Mucosa of descending colon (tissue), 3 donors: ENCODE measurements at regions not wholly inside any gene's neighbourhood (a gene's known extent, or its start where the extent isn't known, plus 50 kb on each side); places are given as distances from the start of the nearest gene placed in this dataset.

Experiments
- ATAC-seq: fragments of 200-7000 bp; cut with Tn5 transposase; one replicate; pipeline ENCODE4 v1.9.1; 2020; ENCODE audit warnings: mild to moderate bottlenecking, moderate library complexity
- DNase-seq, 3 donors: peaks; one replicate each; pipeline ENCODE4 v3.0.0-alpha.2; 2020
- H3K36me3 ChIP-seq: fragments of 200-600 bp; one replicate; pipeline ENCODE4 v1.8.0; 2021; ENCODE audit warnings: low read depth, mild to moderate bottlenecking
- H3K4me1 ChIP-seq: fragments of 200-600 bp; one replicate; pipeline ENCODE4 v1.8.0; 2021; ENCODE audit warnings: low read depth, mild to moderate bottlenecking
- H3K4me3 ChIP-seq: fragments of 200-600 bp; one replicate; pipeline ENCODE4 v1.8.0; 2021; ENCODE audit warnings: mild to moderate bottlenecking
- H3K9me3 ChIP-seq: fragments of 200-600 bp; one replicate; pipeline ENCODE4 v1.8.0; 2021; ENCODE audit warnings: mild to moderate bottlenecking
- CTCF ChIP-seq: fragments of 200-600 bp; IDR thresholded peaks from one replicate; pipeline ENCODE4 v1.8.0; 2022; ENCODE audit warnings: antibody characterized with exemption, mild to moderate bottlenecking
- intact Hi-C, 2 donors: fragments of 100-400 bp; cut with DNase I in 1 of 2; cut with micrococcal nuclease in 1 of 2; formaldehyde crosslinking; loops; one replicate each; pipeline versions ENCODE4 v1.11.0 to v1.11.1; 2022; cut with DNase I, micrococcal nuclease
- donor health status: DM: no; HTN: no; CAD: no; lungs with moderate emphysema.
- donor health status: DM: no; HTN: no; CAD: no.
- donor health status: DM: no; HTN: yes; CAD: no.

GRCh38 chr3:76700323-76700722, 339.6 kb upstream of the ROBO2 start:
- intact Hi-C loops: no loop called here
- no peaks in the 10 kb centered on the region for H3K9me3 ChIP-seq
- H3K4me1 ChIP-seq: no peaks in the 10 kb centered on the region
- ATAC-seq (no peak), DNase-seq (no peak)
- no peak overlapping the region for H3K4me3 ChIP-seq
- no peaks in the 10 kb centered on the region for H3K36me3 ChIP-seq
- no peak for TF ChIP-seq CTCF

GRCh38 chr3:76702676-76703075, 337.2 kb upstream of the ROBO2 start:
- no peak for TF ChIP-seq CTCF
- Histone ChIP-seq H3K9me3 (no peaks in the 10 kb centered on the region), H3K36me3 (no peaks in the 10 kb centered on the region), H3K4me3 (no peak overlapping the region), H3K4me1 (no peaks in the 10 kb centered on the region)
- intact Hi-C loops: no loop called here
- ATAC-seq (no peak), DNase-seq (no peak)

- Histone ChIP-seq H3K36me3 (no peaks in the 10 kb centered on the region), H3K9me3 (no peaks in the 10 kb centered on the region), H3K4me3 (no peak overlapping the region), H3K4me1 (no peaks in the 10 kb centered on the region)
- ATAC-seq (no peak), DNase-seq (no peak)
- intact Hi-C loops: no loop called here
- TF ChIP-seq CTCF: no peak
These were observed 324.5 kb upstream of the ROBO2 start for GRCh38 chr3:76715426-76715825.

GRCh38 chr3:76723366-76723765, 316.5 kb upstream of the ROBO2 start:
- ATAC-seq (no peak), DNase-seq (no peak)
- Histone ChIP-seq H3K4me1 (no peaks in the 10 kb centered on the region), H3K36me3 (no peaks in the 10 kb centered on the region), H3K4me3 (no peak overlapping the region), H3K9me3 (no peaks in the 10 kb centered on the region)
- TF ChIP-seq CTCF: no peak
- intact Hi-C loops: no loop called here

GRCh38 chr3:76724075-76724474, 315.8 kb upstream of the ROBO2 start:
- no peak for DNase-seq
- Histone ChIP-seq H3K9me3 (no peaks in the 10 kb centered on the region), H3K4me3 (no peak overlapping the region), H3K36me3 (no peaks in the 10 kb centered on the region), H3K4me1 (no peaks in the 10 kb centered on the region)
- no peak for TF ChIP-seq CTCF
- ATAC-seq: no peak
- intact Hi-C loops: no loop called here

GRCh38 chr3:76724706-76725105, 315.2 kb upstream of the ROBO2 start:
- DNase-seq (peak in 1 of 3 donors; percentile 60), ATAC-seq (peak; percentile 48)
- TF ChIP-seq CTCF: no peak
- intact Hi-C loops: no loop called here
- Histone ChIP-seq H3K4me3 (no peak overlapping the region), H3K9me3 (no peaks in the 10 kb centered on the region), H3K4me1 (no peaks in the 10 kb centered on the region), H3K36me3 (no peaks in the 10 kb centered on the region)
